Activated CD8-positive, alpha-beta memory T cell treated with anti-CD3 and anti-CD28 coated beads, Interleukin-2, amount 50 U/mL, for 1 hour (primary cell): ENCODE measurements at regions not wholly inside any gene's neighbourhood (a gene's known extent, or its start where the extent isn't known, plus 50 kb on each side); places are given as distances from the start of the nearest gene placed in this dataset.

Experiments used
- DNase-seq: peaks from one replicate; pipeline ENCODE4 v3.0.0-alpha.2; 2020; ENCODE audit errors: extremely low read depth

DNA sequence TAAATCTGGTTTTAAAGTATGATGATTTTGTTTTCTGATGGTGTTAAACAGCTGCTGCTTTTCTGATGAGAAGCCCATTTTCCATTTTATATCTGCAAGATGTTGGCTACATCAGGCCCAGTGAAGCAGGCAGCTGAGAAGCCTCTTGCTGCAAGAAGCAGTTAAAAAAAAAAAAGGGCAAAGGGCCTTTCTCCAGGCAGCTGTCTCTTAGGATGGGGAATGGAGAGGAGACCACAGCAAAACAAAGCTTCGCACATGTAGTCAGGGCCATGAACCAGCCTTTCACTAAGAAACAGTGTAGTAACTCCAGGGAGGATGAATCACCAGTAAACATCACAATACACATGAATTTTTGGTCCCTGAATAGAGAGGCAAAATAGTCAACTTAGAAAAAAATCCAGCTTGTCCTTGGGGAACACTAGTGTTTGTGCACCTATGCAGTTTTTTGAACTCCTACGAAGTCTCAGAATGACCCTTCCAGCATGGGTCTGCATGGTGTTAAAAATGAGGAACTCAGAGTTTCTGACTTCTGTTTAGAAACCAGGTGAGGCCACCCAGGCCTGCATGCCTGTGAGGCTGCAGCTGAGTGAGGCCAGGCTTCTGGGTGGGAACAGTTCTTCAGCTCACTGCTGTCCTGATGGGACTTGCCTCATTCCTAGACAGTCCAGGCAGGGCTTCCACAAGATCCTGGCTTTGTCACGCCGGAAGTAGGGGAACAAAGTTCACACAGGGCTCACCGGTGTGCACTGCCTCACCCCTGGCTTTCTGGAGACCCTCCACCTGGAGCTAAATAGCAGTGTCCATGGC, 518.7 kb downstream of the MCTP2 start:
- DNase-seq, result no peak

GRCh38 chr15:94760348-94760747, 529.0 kb downstream of the MCTP2 start:
- no peak for DNase-seq

DNA sequence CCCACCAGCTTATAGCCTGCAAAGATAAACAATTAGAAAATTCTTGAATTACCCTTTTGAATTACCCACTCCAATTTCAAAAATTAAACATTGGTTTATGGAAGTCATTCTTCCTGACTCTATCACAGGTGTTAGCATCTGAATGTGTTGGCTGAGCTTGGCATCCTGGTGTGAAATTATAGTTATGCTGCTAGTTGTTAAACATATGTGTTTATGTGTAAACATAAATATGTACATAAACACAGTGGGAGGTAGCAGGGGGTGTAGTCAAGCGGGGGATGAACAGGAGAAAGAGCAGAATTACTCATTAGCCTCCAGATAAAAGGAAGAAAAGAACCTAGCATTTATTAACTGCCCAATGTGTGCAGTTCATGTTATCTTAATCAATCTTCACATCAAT, 530.2 kb downstream of the MCTP2 start:
- no peak for DNase-seq

- DNase-seq, result no peak
Observed at GRCh38 chr15:94769089-94769488, 537.7 kb downstream of the MCTP2 start.

DNA sequence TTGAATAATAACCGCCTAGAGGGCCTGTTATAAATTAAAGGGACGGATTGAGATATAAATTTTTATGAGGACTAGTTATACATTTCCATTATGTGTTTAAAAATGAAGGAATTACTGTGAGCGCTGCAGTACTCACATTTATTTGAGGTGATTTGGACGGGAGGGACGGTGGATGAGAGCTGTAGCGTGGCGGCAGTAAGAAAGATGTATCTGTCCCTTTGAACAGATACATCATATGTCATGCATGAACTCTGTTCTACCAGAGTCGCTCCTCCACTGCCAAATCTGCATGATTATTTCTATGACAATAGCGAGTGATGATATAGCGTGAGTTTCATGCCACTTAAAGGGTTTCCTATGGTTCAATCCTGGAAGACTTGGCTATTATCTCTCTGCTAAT, 538.8 kb downstream of the MCTP2 start:
- no peak for DNase-seq

GRCh38 chr15:94777037-94777436, 545.7 kb downstream of the MCTP2 start:
- DNase-seq, result no peak

DNA sequence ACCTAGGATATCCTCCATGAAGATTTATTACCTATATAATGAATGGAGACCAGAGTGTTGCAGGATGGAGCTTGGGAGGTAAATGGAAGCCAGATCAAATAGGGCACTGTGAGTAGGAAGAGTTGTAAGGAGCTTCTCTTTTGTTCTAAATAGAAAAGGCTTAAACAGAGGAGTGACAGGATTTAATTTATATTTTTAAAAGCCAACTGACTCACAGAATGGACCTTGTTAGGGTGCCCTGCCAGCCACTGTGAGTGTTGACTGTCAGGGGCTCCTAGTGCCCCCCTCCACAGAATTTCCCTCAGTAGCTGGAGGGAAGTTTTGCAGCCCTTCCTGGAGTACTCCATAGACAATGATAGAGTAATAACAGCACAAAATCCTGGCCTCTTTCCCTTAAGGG, 547.5 kb downstream of the MCTP2 start:
- no peak for DNase-seq

- no peak for DNase-seq
Observed at GRCh38 chr15:94780166-94780565, 548.8 kb downstream of the MCTP2 start.

DNA sequence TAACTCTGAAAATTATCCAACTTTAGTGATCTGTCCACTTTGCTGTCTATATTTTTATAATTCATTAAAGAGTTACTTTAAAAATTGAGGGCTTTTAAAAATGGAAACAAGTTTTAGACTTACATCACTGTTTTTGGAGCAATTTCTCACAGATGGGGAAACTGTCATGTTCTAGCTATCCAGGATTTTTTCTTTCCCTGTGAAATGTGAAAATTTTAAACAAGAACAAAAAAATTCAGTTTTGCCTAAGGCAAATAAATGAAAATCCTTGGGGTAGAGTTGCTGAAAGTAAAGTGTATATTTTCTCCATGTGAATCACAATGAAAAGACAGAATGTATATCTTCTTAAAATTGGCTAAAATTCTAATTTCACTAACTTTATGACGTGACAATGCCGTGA, 553.7 kb downstream of the MCTP2 start:
- DNase-seq, result no peak

GRCh38 chr15:94791008-94791407, 559.6 kb downstream of the MCTP2 start:
- no peak for DNase-seq

GRCh38 chr15:94791510-94791909, 560.1 kb downstream of the MCTP2 start:
- no peak for DNase-seq

DNA sequence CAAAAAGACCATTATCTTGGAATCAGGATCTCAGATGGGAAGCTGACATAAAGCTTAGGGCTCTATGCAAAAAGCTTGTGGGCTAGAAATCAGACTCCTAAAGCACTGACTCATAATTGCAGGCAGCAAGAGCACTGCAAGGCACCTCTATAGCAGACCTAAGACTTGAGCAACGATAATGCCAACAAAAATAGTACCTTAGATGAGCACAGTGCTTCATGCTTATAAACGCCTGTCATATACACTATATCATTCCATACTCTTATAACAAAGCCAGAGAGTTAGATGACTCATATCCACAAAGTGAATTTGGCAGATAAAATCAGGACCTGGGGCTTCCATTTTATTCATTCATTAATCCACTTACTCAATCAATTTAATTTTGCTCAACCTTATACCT, 560.8 kb downstream of the MCTP2 start:
- no peak for DNase-seq

GRCh38 chr15:94793207-94793606, 561.8 kb downstream of the MCTP2 start:
- no peak for DNase-seq

- no peak for DNase-seq
Observed at GRCh38 chr15:94793641-94794040, 562.3 kb downstream of the MCTP2 start.

- DNase-seq, result no peak
Observed at GRCh38 chr15:94804613-94805012, 573.3 kb downstream of the MCTP2 start.

DNA sequence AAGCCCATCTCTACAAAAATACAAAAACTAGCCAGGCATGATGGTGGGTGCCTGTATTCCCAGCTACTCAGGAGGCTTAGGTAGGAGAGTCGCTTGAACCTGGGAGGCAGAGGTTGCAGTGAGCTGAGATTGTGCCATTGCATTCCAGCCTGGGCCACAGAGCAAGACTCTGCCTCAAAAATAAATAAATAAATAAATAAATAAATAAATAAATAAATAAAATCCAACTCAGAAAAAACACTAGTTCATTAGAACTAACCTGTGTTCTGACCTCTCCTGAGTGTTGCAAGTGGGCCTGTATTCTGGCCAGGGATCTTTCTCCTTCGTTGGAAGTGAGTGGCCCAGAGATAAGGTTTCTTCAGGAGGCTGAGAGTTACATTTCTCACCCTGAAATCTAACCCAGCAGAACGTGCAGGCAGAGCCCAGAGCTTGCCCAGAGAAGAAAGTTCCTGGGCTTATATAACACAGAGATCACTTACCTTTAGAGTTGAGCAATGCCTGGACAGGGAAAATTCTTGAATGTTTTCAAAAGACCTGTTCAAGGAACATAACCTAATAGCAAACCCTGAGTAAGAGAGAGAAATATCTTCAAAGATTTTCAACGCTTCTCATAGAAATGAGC, 583.9 kb downstream of the MCTP2 start:
- no peak for DNase-seq

DNA sequence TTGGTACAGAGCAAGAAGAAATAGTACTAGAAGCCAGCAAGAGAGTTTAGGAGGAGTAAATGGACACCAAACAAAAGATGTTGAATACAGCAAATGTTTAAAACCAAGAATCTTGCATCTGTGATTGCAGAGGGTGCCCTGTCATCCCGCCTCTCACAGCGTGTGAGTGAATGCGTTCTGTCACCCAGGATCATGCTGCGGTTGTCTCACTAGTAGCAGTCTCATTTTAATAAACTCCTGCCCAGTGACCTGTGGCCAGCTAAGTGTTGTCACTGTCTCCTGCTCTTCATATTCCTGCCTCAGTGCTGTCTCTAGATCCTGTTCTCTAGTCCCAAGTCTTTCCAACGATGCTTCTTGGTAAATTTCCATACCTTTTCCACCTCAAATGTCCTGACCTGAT, 584.6 kb downstream of the MCTP2 start:
- DNase-seq, result no peak

DNA sequence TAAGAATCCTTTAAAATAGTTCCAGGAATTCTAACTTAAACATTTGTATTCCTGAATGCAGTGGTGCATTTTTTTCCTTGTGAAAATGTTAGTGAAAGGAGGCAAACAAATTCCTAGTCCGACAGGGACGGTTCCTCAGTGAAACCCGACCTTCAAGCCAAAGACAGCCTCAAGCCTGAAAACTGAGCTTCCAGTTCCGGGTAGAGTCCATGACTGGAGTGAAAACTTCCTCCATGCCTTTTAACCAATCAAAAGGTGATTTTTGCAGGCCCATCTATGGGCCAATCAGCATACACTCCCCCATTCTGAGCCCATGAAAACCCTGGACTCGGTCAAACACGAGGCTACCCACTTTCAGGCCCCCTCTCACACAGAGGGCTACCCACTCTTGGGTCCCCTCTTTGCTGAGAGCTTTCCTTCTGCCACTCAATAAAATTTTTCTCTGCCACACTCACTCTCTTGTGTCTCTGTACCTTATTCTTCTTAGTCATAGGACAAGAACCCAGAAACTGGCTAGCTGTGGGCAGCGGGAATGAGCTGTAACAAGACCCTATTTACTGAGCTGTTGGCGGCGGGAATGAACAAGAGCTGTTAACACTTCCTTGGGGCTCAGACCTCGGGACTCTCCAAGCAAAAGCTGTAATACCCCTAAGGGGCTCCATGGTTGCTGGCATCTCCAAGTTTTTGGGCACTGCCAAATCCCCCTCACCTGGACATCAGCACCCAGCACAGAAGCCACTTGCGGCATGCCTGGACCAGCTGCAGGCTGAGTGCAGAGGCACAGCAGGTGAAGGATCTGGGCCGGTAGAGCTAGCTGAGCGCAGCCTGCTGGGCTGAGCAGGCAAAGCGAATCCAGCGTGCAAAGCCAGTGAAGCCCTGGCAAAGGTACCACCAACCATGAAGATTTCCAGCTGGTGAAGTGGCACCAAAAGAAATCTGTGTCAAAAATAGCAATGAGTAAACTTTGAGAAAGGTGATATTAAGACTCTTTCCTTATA, 598.8 kb downstream of the MCTP2 start:
- no peak for DNase-seq

- DNase-seq, result no peak
Observed at GRCh38 chr15:94834000-94834399, 602.6 kb downstream of the MCTP2 start.

- no peak for DNase-seq
Observed at GRCh38 chr15:94834494-94834893, 603.1 kb downstream of the MCTP2 start.

GRCh38 chr15:94838281-94838680, 606.9 kb downstream of the MCTP2 start:
- DNase-seq, result no peak
